Suprapubic skin (tissue), 4 donors: ENCODE measurements at regions not wholly inside any gene's neighbourhood (a gene's known extent, or its start where the extent isn't known, plus 50 kb on each side); places are given as distances from the start of the nearest gene placed in this dataset.

Experiments used
- DNase-seq, 2 donors: peaks; one replicate each; pipeline ENCODE4 v3.0.0-alpha.2; 2019; ENCODE audit warnings: low spot score in 2 of 2
- H3K27ac ChIP-seq: fragments of 200-600 bp; sonication (generic); one replicate; pipeline ENCODE4 v1.5.1; 2019
- H3K27me3 ChIP-seq: fragments of 200-600 bp; sonication (generic); one replicate; pipeline ENCODE4 v1.5.1; 2019
- H3K36me3 ChIP-seq: fragments of 200-600 bp; sonication (generic); one replicate; pipeline ENCODE4 v1.5.1; 2019
- H3K4me1 ChIP-seq: fragments of 200-600 bp; sonication (generic); one replicate; pipeline ENCODE4 v1.5.1; 2019
- H3K4me3 ChIP-seq: fragments of 200-600 bp; sonication (generic); one replicate; pipeline ENCODE4 v1.5.1; 2019; ENCODE audit warnings: mild to moderate bottlenecking
- H3K9me3 ChIP-seq: fragments of 200-600 bp; sonication (generic); one replicate; pipeline ENCODE4 v1.5.1; 2019
- EP300 ChIP-seq: sonication (generic); formaldehyde crosslinking; IDR thresholded peaks from one replicate; pipeline ENCODE4 v1.6.1; 2017; ENCODE audit warnings: antibody characterized with exemption
- POLR2A ChIP-seq, 2 donors: fragments of 450-650 bp; IDR thresholded peaks; one replicate each; pipeline ENCODE4 v1.6.1; 2017; ENCODE audit warnings: antibody characterized with exemption in 2 of 2, mild to moderate bottlenecking in 2 of 2, moderate library complexity in 2 of 2
- POLR2AphosphoS5 ChIP-seq, 3 donors: sonication (generic); formaldehyde crosslinking; IDR thresholded peaks; one replicate each; pipeline ENCODE4 v1.6.1; 2017; ENCODE audit warnings: antibody characterized with exemption in 3 of 3
- WGBS: methylation state at CpG from one replicate; pipeline ENCODE4 v1.1.5; 2018; 5-methylcytosine and 5-hydroxymethylcytosine counted together
- TF ChIP-seq, protein P1 (sequence below), 2 donors: fragments of 200-600 bp in 1 of 2; fragments of 450-650 bp in 1 of 2; sonication (generic) in 1 of 2; IDR thresholded peaks; one replicate each; pipeline ENCODE4 v1.5.1; 2016 to 2019; ENCODE audit warnings: antibody characterized with exemption in 2 of 2, mild to moderate bottlenecking in 1 of 2, moderate library complexity in 1 of 2

DNA sequence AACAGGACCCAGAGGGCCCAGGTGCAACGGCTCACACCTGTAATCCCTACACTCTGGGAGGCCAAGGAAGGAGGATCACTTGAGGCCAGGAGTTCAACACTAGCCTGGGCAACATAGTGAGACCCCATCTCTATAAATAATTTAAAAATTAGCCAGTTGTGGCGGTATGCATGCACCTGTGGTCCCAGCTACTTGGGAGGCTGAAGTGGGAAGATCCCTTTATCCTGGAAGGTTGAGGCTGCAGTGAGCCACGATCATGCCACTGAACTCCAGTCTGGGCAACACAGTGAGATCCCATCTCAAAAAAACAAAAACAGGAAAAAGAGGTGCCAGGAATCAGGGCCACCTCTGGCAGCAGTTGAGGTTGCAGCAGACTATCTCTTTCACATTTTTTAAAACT, 85.7 kb upstream of the NUDT7 start:
- Histone ChIP-seq H3K27ac (no peak overlapping the region), H3K27me3 (peaks cover 3% of the 10 kb centered on the region), H3K36me3 (no peaks in the 10 kb centered on the region), H3K9me3 (no peaks in the 10 kb centered on the region), H3K4me1 (no peaks in the 10 kb centered on the region), H3K4me3 (no peak overlapping the region)
- DNase-seq, result no peak
- 90% methylated on average over 3 of the region's 3 CpGs for WGBS
- no peak for TF ChIP-seq EP300
- TF ChIP-seq, protein P1, sequence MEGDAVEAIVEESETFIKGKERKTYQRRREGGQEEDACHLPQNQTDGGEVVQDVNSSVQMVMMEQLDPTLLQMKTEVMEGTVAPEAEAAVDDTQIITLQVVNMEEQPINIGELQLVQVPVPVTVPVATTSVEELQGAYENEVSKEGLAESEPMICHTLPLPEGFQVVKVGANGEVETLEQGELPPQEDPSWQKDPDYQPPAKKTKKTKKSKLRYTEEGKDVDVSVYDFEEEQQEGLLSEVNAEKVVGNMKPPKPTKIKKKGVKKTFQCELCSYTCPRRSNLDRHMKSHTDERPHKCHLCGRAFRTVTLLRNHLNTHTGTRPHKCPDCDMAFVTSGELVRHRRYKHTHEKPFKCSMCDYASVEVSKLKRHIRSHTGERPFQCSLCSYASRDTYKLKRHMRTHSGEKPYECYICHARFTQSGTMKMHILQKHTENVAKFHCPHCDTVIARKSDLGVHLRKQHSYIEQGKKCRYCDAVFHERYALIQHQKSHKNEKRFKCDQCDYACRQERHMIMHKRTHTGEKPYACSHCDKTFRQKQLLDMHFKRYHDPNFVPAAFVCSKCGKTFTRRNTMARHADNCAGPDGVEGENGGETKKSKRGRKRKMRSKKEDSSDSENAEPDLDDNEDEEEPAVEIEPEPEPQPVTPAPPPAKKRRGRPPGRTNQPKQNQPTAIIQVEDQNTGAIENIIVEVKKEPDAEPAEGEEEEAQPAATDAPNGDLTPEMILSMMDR (IDR thresholded peaks at IDR 0.05), result no peak
- no peak for TF ChIP-seq POLR2AphosphoS5 (IDR thresholded peaks at IDR 0.05)
- TF ChIP-seq POLR2A (IDR thresholded peaks at IDR 0.05), result no peak

DNA sequence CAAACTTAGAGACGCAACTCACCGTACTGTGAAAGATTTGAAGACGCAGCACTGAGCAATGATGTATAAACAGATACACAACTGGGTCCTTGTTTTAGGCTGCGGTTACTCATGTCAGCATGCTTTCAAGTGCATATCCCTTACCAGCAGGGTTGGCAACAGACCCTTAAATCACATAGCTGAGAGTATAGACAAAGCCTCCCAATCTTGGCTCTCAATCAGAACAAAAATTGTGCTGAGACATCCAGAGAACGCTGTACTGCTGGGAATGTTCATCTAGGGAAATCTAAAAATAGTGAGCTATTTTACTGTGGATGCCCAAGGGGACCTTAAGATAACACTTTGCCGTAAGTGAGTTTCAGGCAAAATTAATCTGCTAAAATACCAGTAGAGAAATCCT, 84.4 kb upstream of the NUDT7 start:
- Histone ChIP-seq H3K4me1 (no peaks in the 10 kb centered on the region), H3K9me3 (no peaks in the 10 kb centered on the region), H3K4me3 (no peak overlapping the region), H3K36me3 (no peaks in the 10 kb centered on the region), H3K27ac (no peak overlapping the region), H3K27me3 (peaks cover 3% of the 10 kb centered on the region)
- no peak for DNase-seq
- 54% methylated on average over 6 of the region's 6 CpGs for WGBS
- TF ChIP-seq POLR2AphosphoS5 (IDR thresholded peaks at IDR 0.05) (no peak), EP300 (no peak), POLR2A (IDR thresholded peaks at IDR 0.05) (no peak)
- TF ChIP-seq, protein P1 (IDR thresholded peaks at IDR 0.05), result no peak

DNA sequence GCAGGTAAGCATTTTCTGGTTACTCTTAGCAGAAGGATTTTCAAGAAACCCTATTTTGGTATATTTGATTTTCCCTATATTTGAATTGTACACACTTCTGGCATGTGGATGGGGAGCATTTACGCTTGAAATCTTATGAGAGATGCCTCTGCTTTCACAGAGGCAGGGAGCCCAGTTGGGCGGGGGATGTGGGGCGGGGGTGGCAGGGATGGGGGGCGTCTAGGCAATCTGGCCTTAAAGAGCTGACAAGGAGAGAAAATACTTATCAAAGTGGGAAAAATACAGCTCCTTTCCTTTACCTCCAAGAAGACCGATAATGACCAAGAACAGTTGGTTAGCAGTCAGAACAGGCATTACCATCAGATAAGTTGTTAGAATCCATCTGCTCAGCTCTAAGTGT, 79.1 kb upstream of the NUDT7 start:
- Histone ChIP-seq H3K27ac (no peak overlapping the region), H3K27me3 (no peaks in the 10 kb centered on the region), H3K4me3 (no peak overlapping the region), H3K9me3 (no peaks in the 10 kb centered on the region), H3K36me3 (no peaks in the 10 kb centered on the region), H3K4me1 (no peaks in the 10 kb centered on the region)
- TF ChIP-seq POLR2A (IDR thresholded peaks at IDR 0.05) (no peak), EP300 (no peak), POLR2AphosphoS5 (IDR thresholded peaks at IDR 0.05) (no peak)
- TF ChIP-seq, protein P1 (IDR thresholded peaks at IDR 0.05), result no peak
- 76% methylated on average over 5 of the region's 5 CpGs for WGBS
- no peak for DNase-seq

DNA sequence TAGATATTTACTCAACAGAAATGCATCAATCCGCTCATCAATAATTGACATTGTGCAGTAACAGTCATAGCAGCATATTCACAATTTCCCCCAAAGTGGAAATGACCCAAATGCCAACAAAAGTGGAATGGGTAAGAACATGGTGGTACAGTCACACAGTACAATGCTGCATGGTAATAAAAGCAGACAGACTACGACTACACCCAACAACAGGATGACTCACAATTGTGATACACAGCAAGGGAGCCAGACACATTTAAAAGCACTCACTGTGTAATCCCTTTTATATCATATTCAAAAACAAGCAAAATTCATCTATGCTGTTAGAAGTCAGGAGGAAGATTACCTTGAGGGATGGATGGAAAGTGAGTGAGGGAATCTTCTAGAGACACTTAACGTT, 76.5 kb upstream of the NUDT7 start:
- Histone ChIP-seq H3K27me3 (no peaks in the 10 kb centered on the region), H3K36me3 (no peaks in the 10 kb centered on the region), H3K4me3 (no peak overlapping the region), H3K27ac (no peak overlapping the region), H3K4me1 (no peaks in the 10 kb centered on the region), H3K9me3 (no peaks in the 10 kb centered on the region)
- TF ChIP-seq EP300 (no peak), POLR2AphosphoS5 (IDR thresholded peaks at IDR 0.05) (no peak), POLR2A (IDR thresholded peaks at IDR 0.05) (no peak)
- TF ChIP-seq, protein P1 (IDR thresholded peaks at IDR 0.05), result no peak
- DNase-seq, result no peak
- WGBS, result 66% methylated on average over 3 of the region's 3 CpGs

DNA sequence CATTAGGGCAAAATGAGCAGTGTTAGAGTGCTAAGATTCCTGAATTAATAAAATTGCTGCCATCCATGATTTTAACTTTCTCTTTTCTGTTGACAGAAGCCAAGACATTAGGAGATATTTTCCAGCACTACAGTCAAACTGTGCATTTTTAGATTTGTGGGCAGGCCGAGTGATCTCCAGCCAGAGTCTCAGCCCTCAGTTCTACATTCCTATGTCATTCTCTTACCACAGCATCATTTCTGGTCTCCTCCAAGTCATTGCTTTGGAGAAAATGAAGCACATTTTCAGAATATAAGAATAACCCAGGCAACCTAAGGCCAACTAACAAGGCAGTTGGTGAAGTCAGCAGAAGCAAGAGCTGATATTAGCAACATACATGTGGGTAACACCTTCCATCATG, 74.6 kb upstream of the NUDT7 start:
- 36% methylated on average over 1 of the region's 1 CpG for WGBS
- no peak overlapping the region for H3K4me3 ChIP-seq
- peak overlapping the region; percentile 10 for H3K27ac ChIP-seq
- TF ChIP-seq EP300 (no peak), POLR2A (IDR thresholded peaks at IDR 0.05) (no peak), POLR2AphosphoS5 (IDR thresholded peaks at IDR 0.05) (no peak)
- TF ChIP-seq, protein P1 (IDR thresholded peaks at IDR 0.05), result no peak
- H3K36me3 ChIP-seq, result no peaks in the 10 kb centered on the region
- H3K4me1 ChIP-seq, result no peaks in the 10 kb centered on the region
- H3K9me3 ChIP-seq, result no peaks in the 10 kb centered on the region
- no peaks in the 10 kb centered on the region for H3K27me3 ChIP-seq
- no peak for DNase-seq
